Limb (tissue), 2 donors: ENCODE measurements at regions not wholly inside any gene's neighbourhood (a gene's known extent, or its start where the extent isn't known, plus 50 kb on each side); places are given as distances from the start of the nearest gene placed in this dataset.
A peak's percentile ranks its signal among the peaks of the same experiment; 100 is the strongest.
"Not testable (repeated sequence)": the region's sequence is repeated elsewhere in the genome, so short reads cannot be mapped to it uniquely, and the experiment has no call there.

ENCODE experiments used
- DNase-seq, 2 donors: peaks; one replicate each; pipeline ENCODE4 v3.0.0-alpha.2; 2016; ENCODE audit errors: extremely low spot score in 2 of 2

- DNase-seq, result peak in 1 of 2 donors; percentile 46
These were observed 79.4 kb downstream of the IGLL1 start for GRCh38 chr22:23500508-23501260.

- no peak for DNase-seq
These were observed 80.1 kb downstream of the IGLL1 start for GRCh38 chr22:23499845-23500500.

GRCh38 chr22:23498811-23499798 lies 81.0 kb downstream of the IGLL1 start:
- DNase-seq, result no peak

- DNase-seq, result not testable (repeated sequence)
These were observed 82.2 kb downstream of the IGLL1 start for GRCh38 chr22:23497889-23498288.

- DNase-seq, result no peak
These were observed 82.8 kb downstream of the IGLL1 start for GRCh38 chr22:23497016-23497885.

GRCh38 chr22:23496445-23496833 lies 83.7 kb downstream of the IGLL1 start:
- no peak for DNase-seq

GRCh38 chr22:23495614-23496444 lies 84.3 kb downstream of the IGLL1 start:
- DNase-seq, result no peak

GRCh38 chr22:23494930-23495266 lies 85.2 kb downstream of the IGLL1 start:
- no peak for DNase-seq

- DNase-seq, result no peak
These were observed 94.6 kb downstream of the IGLL1 start for GRCh38 chr22:23485490-23485889.

- DNase-seq, result no peak
These were observed 95.4 kb downstream of the IGLL1 start for GRCh38 chr22:23484651-23485050.

GRCh38 chr22:23481369-23481768 lies 98.7 kb downstream of the IGLL1 start:
- no peak for DNase-seq

GRCh38 chr22:23478175-23478574 lies 101.9 kb downstream of the IGLL1 start:
- no peak for DNase-seq

GRCh38 chr22:23474531-23474930 lies 105.6 kb downstream of the IGLL1 start:
- DNase-seq, result not testable (repeated sequence)

- no peak for DNase-seq
These were observed 106.2 kb downstream of the IGLL1 start for GRCh38 chr22:23473901-23474300.

- DNase-seq, result not testable (repeated sequence)
These were observed 107.7 kb downstream of the IGLL1 start for GRCh38 chr22:23472376-23472775.

- DNase-seq, result no peak
These were observed 108.4 kb downstream of the IGLL1 start for GRCh38 chr22:23471698-23472097.

- DNase-seq, result no peak
These were observed 109.2 kb downstream of the IGLL1 start for GRCh38 chr22:23470811-23471389.

- DNase-seq, result no peak
These were observed 112.3 kb downstream of the IGLL1 start for GRCh38 chr22:23467721-23468294.

- no peak for DNase-seq
These were observed 113.7 kb downstream of the IGLL1 start for GRCh38 chr22:23466351-23466750.
